ENCODE measurements at regions not wholly inside any gene's neighbourhood (a gene's known extent, or its start where the extent isn't known, plus 50 kb on each side); places are given as distances from the start of the nearest gene placed in this dataset.

- TF ChIP-seq CTCF (conservative IDR thresholded peaks at IDR 0.05) (no peak), EZH2 (IDR thresholded peaks at IDR 0.05; ENCODE audit: low read depth) (no peak)
Observed at GRCh38 chr16:80459331-80459777, 81.4 kb upstream of the DYNLRB2 start.

All from PC-9 (cell line).